ENCODE measurements at regions not wholly inside any gene's neighbourhood (a gene's known extent, or its start where the extent isn't known, plus 50 kb on each side); places are given as distances from the start of the nearest gene placed in this dataset.

- H3K4me1 ChIP-seq (ENCODE audit: insufficient read depth, low read length, severe bottlenecking), result no peaks in the 10 kb centered on the region
Measured at GRCh38 chr10:70952921-70953320, 64.6 kb upstream of the PCBD1 start.

GRCh38 chr10:70954381-70955176 is 66.2 kb upstream of the PCBD1 start:
- Histone ChIP-seq H3K4me2 (ENCODE audit: low read length) (no peak overlapping the region), H3K79me2 (ENCODE audit: insufficient read depth, low read length) (no peaks in the 10 kb centered on the region), H4K20me1 (ENCODE audit: insufficient read depth, low read length) (no peaks in the 10 kb centered on the region), H3K9me2 (ENCODE audit: low read depth, low read length) (no peaks in the 10 kb centered on the region), H3K4me3 (ENCODE audit: low read depth, low read length, poor library complexity, severe bottlenecking) (no peak overlapping the region), H3F3A (ENCODE audit: insufficient read depth, low read length) (no peaks in the 10 kb centered on the region), H2AFZ (ENCODE audit: low read length) (no peak overlapping the region), H3K9ac (ENCODE audit: low read length) (no peak overlapping the region), H3K9me3 (ENCODE audit: low read length) (no peaks in the 10 kb centered on the region), H3K27me3 (ENCODE audit: insufficient read depth, low read length) (0 out of 2 replicates have a peak, but pooled peaks cover 6% of the 10 kb centered on the region), H3K36me3 (ENCODE audit: insufficient read depth, low read length) (no peaks in the 10 kb centered on the region), H3K4me1 (ENCODE audit: insufficient read depth, low read length, severe bottlenecking) (no peaks in the 10 kb centered on the region), H3K27ac (ENCODE audit: low read depth, low read length, poor library complexity, severe bottlenecking) (no peak overlapping the region)
- TF ChIP-seq EZH2 (IDR thresholded peaks at IDR 0.05; ENCODE audit: borderline replicate concordance, low read length), result no peak
- TF ChIP-seq, protein P1, sequence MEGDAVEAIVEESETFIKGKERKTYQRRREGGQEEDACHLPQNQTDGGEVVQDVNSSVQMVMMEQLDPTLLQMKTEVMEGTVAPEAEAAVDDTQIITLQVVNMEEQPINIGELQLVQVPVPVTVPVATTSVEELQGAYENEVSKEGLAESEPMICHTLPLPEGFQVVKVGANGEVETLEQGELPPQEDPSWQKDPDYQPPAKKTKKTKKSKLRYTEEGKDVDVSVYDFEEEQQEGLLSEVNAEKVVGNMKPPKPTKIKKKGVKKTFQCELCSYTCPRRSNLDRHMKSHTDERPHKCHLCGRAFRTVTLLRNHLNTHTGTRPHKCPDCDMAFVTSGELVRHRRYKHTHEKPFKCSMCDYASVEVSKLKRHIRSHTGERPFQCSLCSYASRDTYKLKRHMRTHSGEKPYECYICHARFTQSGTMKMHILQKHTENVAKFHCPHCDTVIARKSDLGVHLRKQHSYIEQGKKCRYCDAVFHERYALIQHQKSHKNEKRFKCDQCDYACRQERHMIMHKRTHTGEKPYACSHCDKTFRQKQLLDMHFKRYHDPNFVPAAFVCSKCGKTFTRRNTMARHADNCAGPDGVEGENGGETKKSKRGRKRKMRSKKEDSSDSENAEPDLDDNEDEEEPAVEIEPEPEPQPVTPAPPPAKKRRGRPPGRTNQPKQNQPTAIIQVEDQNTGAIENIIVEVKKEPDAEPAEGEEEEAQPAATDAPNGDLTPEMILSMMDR (IDR thresholded peaks at IDR 0.05; ENCODE audit: low read length), result no peak

More at GRCh38 chr10:70952921-70953320, 64.6 kb upstream of the PCBD1 start:
- H2AFZ ChIP-seq (ENCODE audit: low read length), result no peak overlapping the region
- no peaks in the 10 kb centered on the region for H3K79me2 ChIP-seq (ENCODE audit: insufficient read depth, low read length)
- no peaks in the 10 kb centered on the region for H4K20me1 ChIP-seq (ENCODE audit: insufficient read depth, low read length)
- H3K27me3 ChIP-seq (ENCODE audit: insufficient read depth, low read length), result 0 out of 2 replicates have a peak, but pooled peaks cover 6% of the 10 kb centered on the region
- H3K4me3 ChIP-seq (ENCODE audit: low read depth, low read length, poor library complexity, severe bottlenecking), result no peak overlapping the region
- no peaks in the 10 kb centered on the region for H3K36me3 ChIP-seq (ENCODE audit: insufficient read depth, low read length)
- no peak overlapping the region for H3K4me2 ChIP-seq (ENCODE audit: low read length)
- TF ChIP-seq, protein P1 (IDR thresholded peaks at IDR 0.05; ENCODE audit: low read length), result no peak
- TF ChIP-seq EZH2 (IDR thresholded peaks at IDR 0.05; ENCODE audit: borderline replicate concordance, low read length), result no peak
- no peaks in the 10 kb centered on the region for H3F3A ChIP-seq (ENCODE audit: insufficient read depth, low read length)
- no peak overlapping the region for H3K27ac ChIP-seq (ENCODE audit: low read depth, low read length, poor library complexity, severe bottlenecking)
- no peak overlapping the region for H3K9ac ChIP-seq (ENCODE audit: low read length)
- no peaks in the 10 kb centered on the region for H3K9me3 ChIP-seq (ENCODE audit: low read length)
- no peaks in the 10 kb centered on the region for H3K9me2 ChIP-seq (ENCODE audit: low read depth, low read length)

DNA sequence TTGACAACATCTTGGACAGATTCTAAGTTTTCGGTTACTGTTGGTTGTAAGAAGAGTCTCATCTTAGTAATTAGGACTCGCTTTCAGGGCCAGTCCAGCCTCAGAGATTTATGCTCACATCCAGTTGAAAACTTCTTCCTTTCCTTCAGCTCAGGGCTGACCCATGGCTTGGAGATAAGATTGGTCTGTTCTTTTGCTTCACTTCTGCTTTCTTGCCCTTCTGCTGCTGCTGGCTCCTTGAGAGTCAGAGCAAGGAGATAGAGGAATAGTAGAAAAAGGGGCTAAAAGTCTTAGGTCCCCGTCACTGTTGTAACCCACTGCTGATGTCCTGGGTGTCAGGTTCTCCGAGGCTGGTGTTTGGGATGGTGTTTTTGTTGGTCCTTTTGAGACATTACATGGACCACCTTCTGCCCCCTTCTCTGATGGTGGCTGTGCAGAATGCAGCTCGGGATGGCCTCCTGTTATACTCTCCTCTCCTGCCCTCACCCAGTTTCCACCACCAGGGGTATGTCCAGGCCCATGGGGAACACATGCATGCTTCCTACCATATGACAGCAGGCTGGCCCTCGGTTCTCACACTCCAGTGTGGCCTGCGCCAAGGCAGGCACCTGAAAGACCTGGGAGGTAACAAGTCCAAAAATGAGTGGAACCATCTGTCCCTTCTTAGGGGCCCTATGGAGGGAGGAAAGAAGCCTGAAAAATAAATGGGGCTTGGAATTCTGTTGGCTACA is 67.8 kb upstream of the PCBD1 start:
- Histone ChIP-seq H3K4me3 (ENCODE audit: low read depth, low read length, poor library complexity, severe bottlenecking) (no peak overlapping the region), H3K79me2 (ENCODE audit: insufficient read depth, low read length) (no peaks in the 10 kb centered on the region), H3K36me3 (ENCODE audit: insufficient read depth, low read length) (no peaks in the 10 kb centered on the region), H3K9me3 (ENCODE audit: low read length) (no peaks in the 10 kb centered on the region), H3K4me2 (ENCODE audit: low read length) (no peak overlapping the region), H3K27me3 (ENCODE audit: insufficient read depth, low read length) (0 out of 2 replicates have a peak, but pooled peaks cover 6% of the 10 kb centered on the region), H3K9me2 (ENCODE audit: low read depth, low read length) (no peaks in the 10 kb centered on the region), H3K27ac (ENCODE audit: low read depth, low read length, poor library complexity, severe bottlenecking) (no peak overlapping the region), H3K4me1 (ENCODE audit: insufficient read depth, low read length, severe bottlenecking) (no peaks in the 10 kb centered on the region), H4K20me1 (ENCODE audit: insufficient read depth, low read length) (no peaks in the 10 kb centered on the region), H3F3A (ENCODE audit: insufficient read depth, low read length) (no peaks in the 10 kb centered on the region), H3K9ac (ENCODE audit: low read length) (no peak overlapping the region), H2AFZ (ENCODE audit: low read length) (no peak overlapping the region)
- TF ChIP-seq EZH2 (IDR thresholded peaks at IDR 0.05; ENCODE audit: borderline replicate concordance, low read length), result no peak
- TF ChIP-seq, protein P1 (IDR thresholded peaks at IDR 0.05; ENCODE audit: low read length), result no peak
